Large intestine (tissue), 3 donors: ENCODE measurements at regions not wholly inside any gene's neighbourhood (a gene's known extent, or its start where the extent isn't known, plus 50 kb on each side); places are given as distances from the start of the nearest gene placed in this dataset.
"Not testable (repeated sequence)": the region's sequence is repeated elsewhere in the genome, so short reads cannot be mapped to it uniquely, and the experiment has no call there.

ENCODE experiments used
- DNase-seq, 2 donors: peaks; one replicate each; pipeline versions ENCODE4 v3.0.0 to v3.0.0-alpha.2; 2013
- H3K27ac ChIP-seq: one replicate; pipeline ENCODE4 v1.5.1; 2013; ENCODE audit warnings: low read length
- H3K27me3 ChIP-seq: 2 replicates; pipeline ENCODE4 v1.6.1; 2013; ENCODE audit warnings: low read length; ENCODE audit not compliant: control insufficient read depth, insufficient read depth
- H3K36me3 ChIP-seq: 2 replicates; pipeline ENCODE4 v1.6.1; 2013; ENCODE audit warnings: low read length; ENCODE audit not compliant: control insufficient read depth, insufficient read depth
- H3K4me1 ChIP-seq: one replicate; pipeline ENCODE4 v1.6.1; 2013; ENCODE audit warnings: low read length; ENCODE audit not compliant: control insufficient read depth, insufficient read depth
- H3K4me3 ChIP-seq: one replicate; pipeline ENCODE4 v1.5.1; 2013; ENCODE audit warnings: low read length
- H3K9me3 ChIP-seq: one replicate; pipeline ENCODE4 v1.6.1; 2013; ENCODE audit warnings: mild to moderate bottlenecking, low read depth, low read length, moderate library complexity; ENCODE audit not compliant: control insufficient read depth
- WGBS: methylation state at CpG from one replicate; pipeline ENCODE4 v1.1.5; 2013; ENCODE audit warnings: low lambda C conversion rate; ENCODE audit not compliant: insufficient coverage; 5-methylcytosine and 5-hydroxymethylcytosine counted together

- Histone ChIP-seq H3K9me3 (no peaks in the 10 kb centered on the region), H3K36me3 (no peaks in the 10 kb centered on the region), H3K27me3 (no peaks in the 10 kb centered on the region), H3K4me3 (no peak overlapping the region), H3K27ac (no peak overlapping the region), H3K4me1 (no peaks in the 10 kb centered on the region)
- WGBS = no CpG with 5 or more reads among the region's 3 CpGs
- DNase-seq = no peak
Measured at GRCh38 chr6:153312634-153313033, 181.6 kb upstream of the RGS17 start.

GRCh38 chr6:153309651-153310050, 178.6 kb upstream of the RGS17 start:
- DNase-seq = no peak
- Histone ChIP-seq H3K9me3 (no peaks in the 10 kb centered on the region), H3K36me3 (no peaks in the 10 kb centered on the region), H3K27me3 (no peaks in the 10 kb centered on the region), H3K27ac (no peak overlapping the region), H3K4me3 (no peak overlapping the region), H3K4me1 (no peaks in the 10 kb centered on the region)
- WGBS = no CpG with 5 or more reads among the region's 2 CpGs

GRCh38 chr6:153302133-153302532, 171.1 kb upstream of the RGS17 start:
- Histone ChIP-seq H3K4me3 (no peak overlapping the region), H3K27ac (no peak overlapping the region), H3K9me3 (no peaks in the 10 kb centered on the region), H3K27me3 (no peaks in the 10 kb centered on the region), H3K36me3 (no peaks in the 10 kb centered on the region), H3K4me1 (no peaks in the 10 kb centered on the region)
- no peak for DNase-seq
- WGBS = no CpG with 5 or more reads among the region's 8 CpGs

- no peaks in the 10 kb centered on the region for H3K9me3 ChIP-seq
- no peak for DNase-seq
- H3K27ac ChIP-seq = no peak overlapping the region
- no CpG with 5 or more reads among the region's 6 CpGs for WGBS
- no peaks in the 10 kb centered on the region for H3K4me1 ChIP-seq
- H3K36me3 ChIP-seq = no peaks in the 10 kb centered on the region
- no peaks in the 10 kb centered on the region for H3K27me3 ChIP-seq
- H3K4me3 ChIP-seq = no peak overlapping the region
Measured at GRCh38 chr6:153301602-153302001, 170.5 kb upstream of the RGS17 start.

- H3K9me3 ChIP-seq, H3K4me1 ChIP-seq, H3K27me3 ChIP-seq, DNase-seq, H3K27ac ChIP-seq, H3K4me3 ChIP-seq, H3K36me3 ChIP-seq: not testable (repeated sequence)
- no CpG with 5 or more reads among the region's 14 CpGs for WGBS
Measured at GRCh38 chr6:153282456-153282855, 151.4 kb upstream of the RGS17 start.

- no peaks in the 10 kb centered on the region for H3K9me3 ChIP-seq
- H3K27ac ChIP-seq = no peak overlapping the region
- H3K4me1 ChIP-seq = no peaks in the 10 kb centered on the region
- H3K4me3 ChIP-seq = no peak overlapping the region
- WGBS = 100% methylated on average over 1 of the region's 3 CpGs
- DNase-seq = no peak
- no peaks in the 10 kb centered on the region for H3K36me3 ChIP-seq
- no peaks in the 10 kb centered on the region for H3K27me3 ChIP-seq
Measured at GRCh38 chr6:153275997-153276396, 144.9 kb upstream of the RGS17 start.

GRCh38 chr6:153272201-153272980, 141.3 kb upstream of the RGS17 start:
- no peaks in the 10 kb centered on the region for H3K4me1 ChIP-seq
- no peaks in the 10 kb centered on the region for H3K36me3 ChIP-seq
- WGBS = 75% methylated on average over 1 of the region's 5 CpGs
- H3K9me3 ChIP-seq = no peaks in the 10 kb centered on the region
- no peak overlapping the region for H3K27ac ChIP-seq
- no peaks in the 10 kb centered on the region for H3K27me3 ChIP-seq
- H3K4me3 ChIP-seq = no peak overlapping the region
- DNase-seq = no peak

- WGBS = 90% methylated on average over 2 of the region's 5 CpGs
- no peaks in the 10 kb centered on the region for H3K9me3 ChIP-seq
- no peaks in the 10 kb centered on the region for H3K27me3 ChIP-seq
- no peaks in the 10 kb centered on the region for H3K36me3 ChIP-seq
- DNase-seq = no peak
- no peaks in the 10 kb centered on the region for H3K4me1 ChIP-seq
- H3K4me3 ChIP-seq = no peak overlapping the region
- no peak overlapping the region for H3K27ac ChIP-seq
Measured at GRCh38 chr6:153263489-153263888, 132.4 kb upstream of the RGS17 start.

- no peak for DNase-seq
- no peaks in the 10 kb centered on the region for H3K4me1 ChIP-seq
- H3K9me3 ChIP-seq = no peaks in the 10 kb centered on the region
- no peaks in the 10 kb centered on the region for H3K27me3 ChIP-seq
- no peak overlapping the region for H3K27ac ChIP-seq
- H3K4me3 ChIP-seq = no peak overlapping the region
- H3K36me3 ChIP-seq = no peaks in the 10 kb centered on the region
Measured at GRCh38 chr6:153251326-153251725, 120.2 kb upstream of the RGS17 start.

GRCh38 chr6:153237670-153238069, 106.6 kb upstream of the RGS17 start:
- H3K4me1 ChIP-seq = no peaks in the 10 kb centered on the region
- no peak overlapping the region for H3K27ac ChIP-seq
- no peaks in the 10 kb centered on the region for H3K36me3 ChIP-seq
- no peak overlapping the region for H3K4me3 ChIP-seq
- 100% methylated on average over 1 of the region's 3 CpGs for WGBS
- H3K27me3 ChIP-seq = no peaks in the 10 kb centered on the region
- H3K9me3 ChIP-seq = no peaks in the 10 kb centered on the region
- no peak for DNase-seq

GRCh38 chr6:153231048-153231646, 100.1 kb upstream of the RGS17 start:
- H3K27me3 ChIP-seq = no peaks in the 10 kb centered on the region
- WGBS = 27% methylated on average over 3 of the region's 12 CpGs
- H3K9me3 ChIP-seq = no peaks in the 10 kb centered on the region
- H3K27ac ChIP-seq = no peak overlapping the region
- no peaks in the 10 kb centered on the region for H3K36me3 ChIP-seq
- H3K4me3 ChIP-seq = no peak overlapping the region
- H3K4me1 ChIP-seq = no peaks in the 10 kb centered on the region
- DNase-seq = peak; percentile 2 to 17
